ENCODE measurements at regions not wholly inside any gene's neighbourhood (a gene's known extent, or its start where the extent isn't known, plus 50 kb on each side); places are given as distances from the start of the nearest gene placed in this dataset.

DNA sequence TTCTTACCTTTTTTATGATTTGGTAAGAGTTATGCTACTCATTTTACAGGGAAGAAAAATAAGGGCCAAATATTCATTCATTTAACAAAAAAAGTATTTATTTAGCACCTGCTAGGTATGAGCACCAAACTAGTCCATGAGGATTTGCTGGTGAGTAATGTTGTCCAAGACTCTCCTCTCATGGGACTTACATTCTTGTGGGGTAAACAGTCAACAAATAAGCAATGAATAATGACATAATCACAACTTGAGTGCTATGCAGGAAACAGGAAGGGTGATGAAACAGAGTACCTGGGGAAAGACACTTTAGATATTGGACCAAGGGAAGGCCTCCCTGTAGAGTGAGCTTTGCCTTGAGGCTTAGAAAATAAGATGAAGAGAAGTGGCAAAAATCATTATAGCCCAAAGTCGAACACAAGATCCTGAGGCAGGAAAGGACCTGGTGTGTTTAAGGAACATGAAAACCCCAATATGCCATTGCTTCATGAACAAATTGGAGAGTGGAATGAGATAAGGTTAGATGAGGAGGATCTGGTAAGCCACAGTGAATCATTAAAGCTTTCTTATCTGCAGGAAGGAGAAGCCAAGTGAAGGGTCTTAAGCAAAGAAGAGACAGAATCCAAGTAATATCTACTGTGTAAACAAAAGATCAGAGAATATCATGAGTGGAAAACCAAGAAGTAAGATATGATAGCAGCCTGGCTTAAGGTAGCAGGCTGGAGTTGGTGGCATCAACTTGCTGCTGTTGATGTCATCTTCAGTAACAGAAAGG, 294.5 kb upstream of the NBEA start:
- Histone ChIP-seq H3K4me1 (no peaks in the 10 kb centered on the region), H3K9me3 (no peaks in the 10 kb centered on the region), H3K36me3 (no peaks in the 10 kb centered on the region), H3K4me3 (replicated peaks in 1 of 3) (no peak overlapping the region), H3K27me3 (no peaks in the 10 kb centered on the region), H3K27ac (no peak overlapping the region)
- no peak for DNase-seq
- intact Hi-C loops (cut with DNase I) = no loop called here
- TF ChIP-seq POLR2A (IDR thresholded peaks at IDR 0.05) = no peak
- TF ChIP-seq, protein P1, sequence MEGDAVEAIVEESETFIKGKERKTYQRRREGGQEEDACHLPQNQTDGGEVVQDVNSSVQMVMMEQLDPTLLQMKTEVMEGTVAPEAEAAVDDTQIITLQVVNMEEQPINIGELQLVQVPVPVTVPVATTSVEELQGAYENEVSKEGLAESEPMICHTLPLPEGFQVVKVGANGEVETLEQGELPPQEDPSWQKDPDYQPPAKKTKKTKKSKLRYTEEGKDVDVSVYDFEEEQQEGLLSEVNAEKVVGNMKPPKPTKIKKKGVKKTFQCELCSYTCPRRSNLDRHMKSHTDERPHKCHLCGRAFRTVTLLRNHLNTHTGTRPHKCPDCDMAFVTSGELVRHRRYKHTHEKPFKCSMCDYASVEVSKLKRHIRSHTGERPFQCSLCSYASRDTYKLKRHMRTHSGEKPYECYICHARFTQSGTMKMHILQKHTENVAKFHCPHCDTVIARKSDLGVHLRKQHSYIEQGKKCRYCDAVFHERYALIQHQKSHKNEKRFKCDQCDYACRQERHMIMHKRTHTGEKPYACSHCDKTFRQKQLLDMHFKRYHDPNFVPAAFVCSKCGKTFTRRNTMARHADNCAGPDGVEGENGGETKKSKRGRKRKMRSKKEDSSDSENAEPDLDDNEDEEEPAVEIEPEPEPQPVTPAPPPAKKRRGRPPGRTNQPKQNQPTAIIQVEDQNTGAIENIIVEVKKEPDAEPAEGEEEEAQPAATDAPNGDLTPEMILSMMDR (IDR thresholded peaks at IDR 0.05) = no peak
- whole genome bisulfite sequencing, 2 donors = 91 to 95% methylated on average over 1 of the region's 1 CpG

DNA sequence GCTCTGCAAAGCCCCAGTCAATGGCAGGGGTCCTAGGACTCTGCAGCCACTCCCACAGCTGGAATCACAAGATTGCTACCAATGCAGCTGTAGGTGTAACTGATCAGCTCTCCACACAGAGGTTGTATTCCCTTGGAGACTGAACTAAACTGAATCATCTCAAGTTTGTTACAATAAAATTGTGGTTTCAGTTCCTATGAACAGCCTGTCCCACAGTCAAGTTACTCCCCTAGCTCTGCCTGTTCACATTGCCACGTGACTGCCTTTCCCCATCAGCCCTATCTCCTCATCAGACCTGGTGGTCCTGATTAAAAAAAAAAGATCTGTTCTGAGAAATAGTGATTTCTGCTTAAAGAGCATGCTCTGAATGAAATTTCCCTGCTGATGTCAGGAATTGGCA, 287.9 kb upstream of the NBEA start:
- Histone ChIP-seq H3K27ac (no peak overlapping the region), H3K36me3 (no peaks in the 10 kb centered on the region), H3K27me3 (no peaks in the 10 kb centered on the region), H3K4me1 (peaks cover 0 to 4% of the 10 kb centered on the region in 2 donors), H3K4me3 (replicated peaks in 1 of 3) (no peak overlapping the region), H3K9me3 (no peaks in the 10 kb centered on the region)
- intact Hi-C loops (cut with DNase I) = no loop called here
- WGBS, 2 donors = 64 to 71% methylated on average over 1 of the region's 1 CpG
- no peak for TF ChIP-seq POLR2A (IDR thresholded peaks at IDR 0.05)
- TF ChIP-seq, protein P1 (IDR thresholded peaks at IDR 0.05) = no peak
- DNase-seq = no peak

- Histone ChIP-seq H3K27ac (no peak overlapping the region), H3K36me3 (no peaks in the 10 kb centered on the region), H3K4me3 (replicated peaks in 1 of 3) (no peak overlapping the region), H3K9me3 (no peaks in the 10 kb centered on the region), H3K4me1 (peaks cover 0 to 4% of the 10 kb centered on the region in 2 donors), H3K27me3 (no peaks in the 10 kb centered on the region)
- DNase-seq = peak in 1 of 2 donors; percentile 10
- TF ChIP-seq POLR2A (IDR thresholded peaks at IDR 0.05) = no peak
- intact Hi-C loops (cut with DNase I) = no loop called here
- 48 to 55% methylated on average over 6 of the region's 6 CpGs for WGBS, 2 donors
These were observed 287.4 kb upstream of the NBEA start for GRCh38 chr13:34654647-34655046.

DNA sequence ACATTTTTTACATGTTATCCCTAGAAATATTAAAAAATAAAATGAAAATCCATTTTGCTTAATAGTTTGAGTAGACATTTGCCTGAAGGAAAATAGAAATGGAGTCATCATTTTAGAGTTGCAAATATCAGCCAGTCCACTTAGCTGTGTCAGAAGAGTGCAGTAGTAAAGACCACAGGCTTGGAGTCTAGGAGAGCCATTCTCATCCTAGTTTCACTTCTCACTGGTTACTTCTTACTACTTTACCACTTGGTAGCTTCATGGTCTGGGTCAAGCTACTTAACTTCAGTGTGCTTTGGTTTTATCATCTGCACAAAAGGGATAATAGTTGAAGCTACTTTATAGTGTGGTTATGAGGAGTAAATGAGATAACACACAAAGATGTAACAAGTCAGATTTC, 286.5 kb upstream of the NBEA start:
- no peaks in the 10 kb centered on the region for H3K36me3 ChIP-seq
- TF ChIP-seq POLR2A (IDR thresholded peaks at IDR 0.05) = no peak
- TF ChIP-seq, protein P1 (IDR thresholded peaks at IDR 0.05) = no peak
- H3K4me1 ChIP-seq = peaks cover 0 to 4% of the 10 kb centered on the region in 2 donors
- no peak overlapping the region for H3K27ac ChIP-seq
- no peaks in the 10 kb centered on the region for H3K27me3 ChIP-seq
- no peak for DNase-seq
- H3K9me3 ChIP-seq = no peaks in the 10 kb centered on the region
- intact Hi-C loops (cut with DNase I) = no loop called here
- H3K4me3 ChIP-seq (replicated peaks in 1 of 3) = no peak overlapping the region

GRCh38 chr13:34657716-34658115, 284.4 kb upstream of the NBEA start:
- 92 to 97% methylated on average over 1 of the region's 1 CpG for WGBS, 2 donors
- Histone ChIP-seq H3K27ac (no peak overlapping the region), H3K9me3 (no peaks in the 10 kb centered on the region)

More at GRCh38 chr13:34657716-34658115, 284.4 kb upstream of the NBEA start:
- H3K4me3 ChIP-seq (replicated peaks in 1 of 3) = no peak overlapping the region
- H3K4me1 ChIP-seq = peaks cover 0 to 4% of the 10 kb centered on the region in 2 donors
- no peaks in the 10 kb centered on the region for H3K36me3 ChIP-seq
- H3K27me3 ChIP-seq = no peaks in the 10 kb centered on the region
- no peak for DNase-seq
- intact Hi-C loops (cut with DNase I) = no loop called here
- TF ChIP-seq, protein P1 (IDR thresholded peaks at IDR 0.05) = no peak
- TF ChIP-seq POLR2A (IDR thresholded peaks at IDR 0.05) = no peak

Measured in thyroid gland (tissue), 4 donors.